ENCODE measurements at regions not wholly inside any gene's neighbourhood (a gene's known extent, or its start where the extent isn't known, plus 50 kb on each side); places are given as distances from the start of the nearest gene placed in this dataset.

- no peak for TF ChIP-seq NFE2L2 (conservative IDR thresholded peaks at IDR 0.05; ENCODE audit: low read length)
- no peak for TF ChIP-seq POLR2A (IDR thresholded peaks at IDR 0.05; ENCODE audit: low read length)
Observed at GRCh38 chr4:27828843-27829242, 968.2 kb downstream of the STIM2 start.
